Tibial nerve (tissue), 3 donors: ENCODE measurements at regions not wholly inside any gene's neighbourhood (a gene's known extent, or its start where the extent isn't known, plus 50 kb on each side); places are given as distances from the start of the nearest gene placed in this dataset.

ENCODE experiments used
- POLR2A ChIP-seq, 2 donors: fragments of 450-650 bp; IDR thresholded peaks; one replicate each; pipeline ENCODE4 v1.6.1; 2017; ENCODE audit warnings: antibody characterized with exemption in 2 of 2, mild to moderate bottlenecking in 2 of 2, moderate library complexity in 2 of 2
- TF ChIP-seq, protein P1 (sequence below), 5 experiments: fragments of 200-600 bp in 3 of 5; fragments of 450-650 bp in 2 of 5; sonication (generic) in 3 of 5; IDR thresholded peaks; one replicate each; pipeline ENCODE4 v1.5.1; 2016 to 2019; ENCODE audit warnings: antibody characterized with exemption in 5 of 5, mild to moderate bottlenecking in 3 of 5, moderate library complexity in 2 of 5

DNA sequence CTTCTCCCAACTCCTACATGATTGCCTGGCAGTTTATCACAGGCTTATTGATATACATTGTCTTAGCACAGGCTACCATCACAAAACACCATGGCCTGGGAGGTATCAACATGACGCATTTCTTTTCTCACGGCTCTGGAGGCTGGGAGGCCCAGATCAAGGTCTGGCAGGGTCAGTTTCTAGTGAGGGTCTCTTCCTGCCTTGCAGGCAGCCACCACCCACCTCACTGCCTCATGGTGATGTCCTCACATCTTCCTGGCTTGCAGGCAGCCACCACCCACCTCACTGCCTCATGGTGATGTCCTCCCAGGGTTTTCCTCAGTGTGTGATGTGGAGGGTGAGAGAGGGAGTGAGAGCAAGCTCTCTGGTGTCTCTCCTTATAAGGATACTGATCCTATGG lies 599.3 kb upstream of the MKI67 start:
- TF ChIP-seq, protein P1, sequence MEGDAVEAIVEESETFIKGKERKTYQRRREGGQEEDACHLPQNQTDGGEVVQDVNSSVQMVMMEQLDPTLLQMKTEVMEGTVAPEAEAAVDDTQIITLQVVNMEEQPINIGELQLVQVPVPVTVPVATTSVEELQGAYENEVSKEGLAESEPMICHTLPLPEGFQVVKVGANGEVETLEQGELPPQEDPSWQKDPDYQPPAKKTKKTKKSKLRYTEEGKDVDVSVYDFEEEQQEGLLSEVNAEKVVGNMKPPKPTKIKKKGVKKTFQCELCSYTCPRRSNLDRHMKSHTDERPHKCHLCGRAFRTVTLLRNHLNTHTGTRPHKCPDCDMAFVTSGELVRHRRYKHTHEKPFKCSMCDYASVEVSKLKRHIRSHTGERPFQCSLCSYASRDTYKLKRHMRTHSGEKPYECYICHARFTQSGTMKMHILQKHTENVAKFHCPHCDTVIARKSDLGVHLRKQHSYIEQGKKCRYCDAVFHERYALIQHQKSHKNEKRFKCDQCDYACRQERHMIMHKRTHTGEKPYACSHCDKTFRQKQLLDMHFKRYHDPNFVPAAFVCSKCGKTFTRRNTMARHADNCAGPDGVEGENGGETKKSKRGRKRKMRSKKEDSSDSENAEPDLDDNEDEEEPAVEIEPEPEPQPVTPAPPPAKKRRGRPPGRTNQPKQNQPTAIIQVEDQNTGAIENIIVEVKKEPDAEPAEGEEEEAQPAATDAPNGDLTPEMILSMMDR (IDR thresholded peaks at IDR 0.05) = no peak
- no peak for TF ChIP-seq POLR2A (IDR thresholded peaks at IDR 0.05)
